Hepatocyte (in vitro differentiated cells): ENCODE measurements at regions not wholly inside any gene's neighbourhood (a gene's known extent, or its start where the extent isn't known, plus 50 kb on each side); places are given as distances from the start of the nearest gene placed in this dataset.

ENCODE experiments used
- DNase-seq: peaks from one replicate; pipeline ENCODE4 v3.0.0-alpha.2; 2016; ENCODE audit warnings: low spot score
- H2AFZ ChIP-seq: fragments of 200-600 bp; sonication (generic); 2 replicates; pipeline ENCODE4 v1.6.0; 2016; ENCODE audit warnings: antibody characterized with exemption, mild to moderate bottlenecking
- H3K27ac ChIP-seq: fragments of 200-600 bp; sonication (generic); 2 replicates; pipeline ENCODE4 v1.5.1; 2016; ENCODE audit warnings: mild to moderate bottlenecking
- H3K27me3 ChIP-seq: fragments of 200-600 bp; sonication (generic); 2 replicates; pipeline ENCODE4 v1.6.1; 2016
- H3K36me3 ChIP-seq: fragments of 200-600 bp; sonication (generic); replicated peaks from 2 replicates; pipeline ENCODE4 v1.5.1; 2016; ENCODE audit warnings: low read depth; ENCODE audit not compliant: insufficient read depth
- H3K4me1 ChIP-seq: fragments of 200-600 bp; sonication (generic); 2 replicates; pipeline ENCODE4 v1.5.1; 2016; ENCODE audit warnings: mild to moderate bottlenecking, moderate library complexity; ENCODE audit not compliant: insufficient read depth
- H3K4me2 ChIP-seq: fragments of 200-600 bp; sonication (generic); 2 replicates; pipeline ENCODE4 v1.6.0; 2016
- H3K4me3 ChIP-seq: fragments of 200-600 bp; sonication (generic); 2 replicates; pipeline ENCODE4 v1.5.1; 2016; ENCODE audit warnings: mild to moderate bottlenecking
- H3K79me2 ChIP-seq: fragments of 200-600 bp; sonication (generic); 2 replicates; pipeline ENCODE4 v1.6.0; 2017; ENCODE audit warnings: mild to moderate bottlenecking
- H3K9me2 ChIP-seq: fragments of 200-600 bp; sonication (generic); replicated peaks from 2 replicates; pipeline ENCODE4 v1.6.0; 2017; ENCODE audit warnings: mild to moderate bottlenecking; ENCODE audit not compliant: insufficient read depth
- H3K9me3 ChIP-seq: fragments of 200-600 bp; sonication (generic); 2 replicates; pipeline ENCODE4 v1.5.1; 2016; ENCODE audit warnings: low read depth, mild to moderate bottlenecking
- H4K20me1 ChIP-seq: fragments of 200-600 bp; sonication (generic); 2 replicates; pipeline ENCODE4 v1.6.0; 2016; ENCODE audit warnings: mild to moderate bottlenecking; ENCODE audit not compliant: insufficient read depth, poor library complexity, severe bottlenecking
- EZH2 ChIP-seq: fragments of 200-600 bp; sonication (generic); IDR thresholded peaks from 2 replicates; pipeline ENCODE4 v1.6.1; 2016; ENCODE audit warnings: antibody characterized with exemption, mild to moderate bottlenecking, borderline replicate concordance
- EZH2phosphoT487 ChIP-seq: fragments of 200-600 bp; sonication (generic); IDR thresholded peaks from one replicate; pipeline ENCODE4 v1.6.1; 2018; ENCODE audit warnings: antibody characterized with exemption, mild to moderate bottlenecking, low read depth, moderate library complexity; ENCODE audit not compliant: unreplicated experiment, severe bottlenecking
- WGBS: methylation state at CpG from one replicate; pipeline ENCODE4 v1.1.6; 2016; ENCODE audit warnings: low lambda C conversion rate; ENCODE audit errors: missing lambda C conversion rate; 5-methylcytosine and 5-hydroxymethylcytosine counted together
- TF ChIP-seq, protein P1 (sequence below): fragments of 200-600 bp; sonication (generic); IDR thresholded peaks from 2 replicates; pipeline ENCODE4 v1.5.1; 2016; ENCODE audit warnings: antibody characterized with exemption, mild to moderate bottlenecking; ENCODE audit not compliant: poor library complexity

DNA sequence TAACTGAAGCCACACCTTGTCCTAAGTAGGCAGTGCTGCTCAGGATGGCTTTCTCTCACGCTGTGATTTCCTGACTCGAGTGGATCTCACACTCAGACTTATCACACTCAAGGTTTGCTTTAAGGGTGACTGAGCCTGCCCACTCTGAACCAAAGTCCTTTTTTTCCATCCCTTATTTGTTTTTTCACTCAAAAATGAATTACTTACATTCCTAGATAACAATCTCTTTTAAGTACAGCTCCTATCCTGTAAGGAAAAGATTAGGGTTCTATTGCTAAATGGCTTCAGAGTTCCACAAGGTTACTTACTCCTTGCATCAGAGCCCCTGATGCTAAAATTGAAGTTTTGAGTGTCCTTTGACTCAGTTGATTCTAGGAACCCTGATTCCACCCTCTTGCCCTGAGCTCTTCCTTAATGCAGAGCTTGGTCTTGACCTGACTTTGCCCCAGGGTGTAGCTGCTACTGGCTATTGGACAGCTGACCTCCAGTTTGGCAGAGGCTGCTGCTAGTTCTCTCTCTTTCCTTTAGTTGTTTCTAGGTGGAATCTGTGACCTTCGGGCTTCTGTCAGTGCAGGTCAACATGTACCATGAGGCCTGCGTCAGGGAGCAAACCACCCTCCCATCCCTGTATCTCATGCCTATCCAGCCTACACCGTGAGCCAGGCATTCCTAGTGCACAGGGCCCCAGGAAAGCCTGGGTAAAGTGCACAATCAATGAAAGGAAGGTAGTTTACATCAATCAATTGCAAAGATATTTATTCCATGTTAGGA is 80.1 kb upstream of the CD55 start:
- Histone ChIP-seq H3K9me3 (no peaks in the 10 kb centered on the region), H3K27ac (peak overlapping the region; percentile 85), H3K79me2 (no peaks in the 10 kb centered on the region), H3K27me3 (no peaks in the 10 kb centered on the region), H4K20me1 (no peaks in the 10 kb centered on the region), H3K4me1 (peaks cover 24% of the 10 kb centered on the region), H3K9me2 (no peaks in the 10 kb centered on the region), H3K4me2 (peak overlapping the region; percentile 43), H3K36me3 (no peaks in the 10 kb centered on the region), H3K4me3 (no peak overlapping the region), H2AFZ (no peak overlapping the region)
- 39% methylated on average over 5 of the region's 5 CpGs for WGBS
- peak; percentile 47 for DNase-seq
- no peak for TF ChIP-seq EZH2
- TF ChIP-seq, protein P1, sequence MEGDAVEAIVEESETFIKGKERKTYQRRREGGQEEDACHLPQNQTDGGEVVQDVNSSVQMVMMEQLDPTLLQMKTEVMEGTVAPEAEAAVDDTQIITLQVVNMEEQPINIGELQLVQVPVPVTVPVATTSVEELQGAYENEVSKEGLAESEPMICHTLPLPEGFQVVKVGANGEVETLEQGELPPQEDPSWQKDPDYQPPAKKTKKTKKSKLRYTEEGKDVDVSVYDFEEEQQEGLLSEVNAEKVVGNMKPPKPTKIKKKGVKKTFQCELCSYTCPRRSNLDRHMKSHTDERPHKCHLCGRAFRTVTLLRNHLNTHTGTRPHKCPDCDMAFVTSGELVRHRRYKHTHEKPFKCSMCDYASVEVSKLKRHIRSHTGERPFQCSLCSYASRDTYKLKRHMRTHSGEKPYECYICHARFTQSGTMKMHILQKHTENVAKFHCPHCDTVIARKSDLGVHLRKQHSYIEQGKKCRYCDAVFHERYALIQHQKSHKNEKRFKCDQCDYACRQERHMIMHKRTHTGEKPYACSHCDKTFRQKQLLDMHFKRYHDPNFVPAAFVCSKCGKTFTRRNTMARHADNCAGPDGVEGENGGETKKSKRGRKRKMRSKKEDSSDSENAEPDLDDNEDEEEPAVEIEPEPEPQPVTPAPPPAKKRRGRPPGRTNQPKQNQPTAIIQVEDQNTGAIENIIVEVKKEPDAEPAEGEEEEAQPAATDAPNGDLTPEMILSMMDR: no peak
- TF ChIP-seq EZH2phosphoT487: no peak

DNA sequence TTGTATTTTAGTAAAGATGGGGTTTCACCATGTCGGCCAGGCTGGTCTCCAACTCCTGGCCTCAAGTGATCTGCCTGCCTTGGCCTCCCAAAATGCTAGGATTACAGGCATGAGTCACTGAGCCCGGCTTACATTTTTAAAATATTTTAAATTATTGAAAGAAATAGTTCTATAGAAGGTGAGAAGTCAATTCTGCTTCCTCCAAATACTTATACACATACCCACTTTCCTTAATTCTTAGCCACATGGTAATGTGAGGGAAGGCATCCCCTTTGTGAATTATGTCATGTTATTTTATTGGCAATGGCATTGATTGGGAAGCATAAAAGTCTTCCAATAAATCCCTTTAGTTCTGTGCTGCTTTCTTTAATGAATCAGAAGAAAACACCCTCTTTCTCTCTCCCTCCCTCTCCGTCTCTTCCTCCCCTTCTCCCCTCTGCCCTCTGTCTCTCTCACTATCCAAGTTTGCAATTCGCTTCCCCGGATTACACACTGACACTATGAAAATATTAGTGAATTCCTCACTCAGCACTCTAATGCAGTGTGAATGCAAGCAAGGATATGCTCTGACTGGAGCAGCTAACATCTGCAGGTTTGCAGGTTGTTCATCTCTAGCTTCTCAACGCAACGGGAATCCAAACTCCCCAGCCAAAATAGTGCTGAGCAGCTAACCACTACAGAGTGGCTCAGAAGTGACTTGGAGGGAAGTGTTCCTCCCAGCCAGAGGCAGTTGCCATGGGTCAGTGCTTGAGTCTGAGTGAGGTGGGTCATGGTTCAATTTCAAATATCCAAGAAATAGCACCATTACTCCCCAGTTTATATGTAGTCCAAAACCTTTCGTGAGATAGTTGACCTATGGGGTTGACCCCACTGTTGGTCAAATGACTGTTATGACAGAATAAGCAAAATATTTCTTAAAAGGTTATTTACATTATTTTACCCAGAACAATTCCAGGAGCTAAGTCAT is 77.8 kb upstream of the CD55 start:
- H3K79me2 ChIP-seq: no peaks in the 10 kb centered on the region
- H4K20me1 ChIP-seq: no peaks in the 10 kb centered on the region
- 76% methylated on average over 8 of the region's 8 CpGs for WGBS
- TF ChIP-seq, protein P1: no peak
- no peak for TF ChIP-seq EZH2phosphoT487
- TF ChIP-seq EZH2: no peak
- no peak overlapping the region for H3K4me3 ChIP-seq
- H2AFZ ChIP-seq: no peak overlapping the region
- DNase-seq: no peak
- no peaks in the 10 kb centered on the region for H3K9me2 ChIP-seq
- H3K27ac ChIP-seq: no peak overlapping the region
- no peak overlapping the region for H3K4me2 ChIP-seq
- H3K4me1 ChIP-seq: peaks cover 24% of the 10 kb centered on the region
- H3K9me3 ChIP-seq: no peaks in the 10 kb centered on the region
- no peaks in the 10 kb centered on the region for H3K27me3 ChIP-seq
- no peaks in the 10 kb centered on the region for H3K36me3 ChIP-seq

DNA sequence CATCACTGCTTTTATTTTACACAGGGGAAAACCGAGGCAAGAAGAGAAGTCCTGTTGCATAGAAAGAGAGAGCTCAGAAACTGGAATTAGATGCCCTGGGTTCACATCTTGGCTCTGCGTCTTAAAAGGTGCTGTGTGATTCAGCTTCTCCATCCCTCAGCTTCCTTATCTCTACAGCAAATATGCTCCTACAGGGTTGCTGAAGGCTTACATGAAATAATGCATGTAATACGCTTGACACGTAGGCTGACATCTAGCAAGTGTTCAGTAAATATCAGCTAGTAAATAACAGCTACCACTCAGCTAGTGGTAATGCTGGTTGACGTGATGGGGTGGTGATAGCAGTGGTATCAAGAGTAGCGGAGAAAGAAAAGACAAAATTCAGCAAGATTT is 77.1 kb upstream of the CD55 start:
- H3K9me3 ChIP-seq: no peaks in the 10 kb centered on the region
- WGBS: 69% methylated on average over 6 of the region's 6 CpGs
- DNase-seq: peak; percentile 21
- TF ChIP-seq, protein P1: no peak
- no peak for TF ChIP-seq EZH2phosphoT487
- TF ChIP-seq EZH2: no peak
- no peak overlapping the region for H3K4me2 ChIP-seq
- no peaks in the 10 kb centered on the region for H3K27me3 ChIP-seq
- no peaks in the 10 kb centered on the region for H3K79me2 ChIP-seq
- no peak overlapping the region for H3K4me3 ChIP-seq
- no peaks in the 10 kb centered on the region for H3K9me2 ChIP-seq
- H3K36me3 ChIP-seq: no peaks in the 10 kb centered on the region
- no peak overlapping the region for H3K27ac ChIP-seq
- H4K20me1 ChIP-seq: no peaks in the 10 kb centered on the region
- peaks cover 24% of the 10 kb centered on the region for H3K4me1 ChIP-seq
- no peak overlapping the region for H2AFZ ChIP-seq
